Gastroesophageal sphincter (tissue), 3 donors: ENCODE measurements at regions not wholly inside any gene's neighbourhood (a gene's known extent, or its start where the extent isn't known, plus 50 kb on each side); places are given as distances from the start of the nearest gene placed in this dataset.

ENCODE experiments used
- EP300 ChIP-seq: sonication (generic); formaldehyde crosslinking; IDR thresholded peaks from one replicate; pipeline ENCODE4 v1.6.1; 2017; ENCODE audit warnings: antibody characterized with exemption, mild to moderate bottlenecking
- POLR2A ChIP-seq, 2 donors: fragments of 450-650 bp; IDR thresholded peaks; one replicate each; pipeline ENCODE4 v1.6.1; 2017; ENCODE audit warnings: antibody characterized with exemption in 2 of 2, mild to moderate bottlenecking in 2 of 2, moderate library complexity in 1 of 2
- POLR2AphosphoS5 ChIP-seq: sonication (generic); formaldehyde crosslinking; IDR thresholded peaks from one replicate; pipeline ENCODE4 v1.6.1; 2017; ENCODE audit warnings: antibody characterized with exemption
- TF ChIP-seq, protein P1 (sequence below), 4 experiments: fragments of 200-600 bp in 2 of 4; fragments of 450-650 bp in 2 of 4; sonication (generic) in 1 of 4; IDR thresholded peaks; one replicate each; pipeline ENCODE4 v1.5.1; 2017 to 2019; ENCODE audit warnings: antibody characterized with exemption in 4 of 4, mild to moderate bottlenecking in 2 of 4, moderate library complexity in 2 of 4

DNA sequence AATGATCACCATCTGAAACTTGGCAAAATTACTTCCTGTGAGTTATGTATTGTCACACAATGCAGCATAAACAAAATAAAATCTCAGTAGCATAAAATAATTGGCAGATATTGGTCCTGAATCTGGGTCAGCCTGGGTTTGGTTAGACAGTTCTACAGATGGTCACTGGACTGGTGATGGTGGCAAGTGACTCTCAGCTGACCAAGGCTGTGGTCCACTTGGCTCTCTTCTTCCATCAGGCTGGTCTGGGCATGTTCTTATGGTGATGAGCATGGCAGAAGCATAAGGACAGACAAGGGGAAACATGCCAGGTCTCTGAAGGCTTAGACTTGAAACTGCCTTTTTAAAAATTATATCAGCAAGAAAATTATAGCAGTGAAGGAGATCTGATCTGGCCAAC is 1205.0 kb upstream of the EPHA6 start:
- TF ChIP-seq, protein P1, sequence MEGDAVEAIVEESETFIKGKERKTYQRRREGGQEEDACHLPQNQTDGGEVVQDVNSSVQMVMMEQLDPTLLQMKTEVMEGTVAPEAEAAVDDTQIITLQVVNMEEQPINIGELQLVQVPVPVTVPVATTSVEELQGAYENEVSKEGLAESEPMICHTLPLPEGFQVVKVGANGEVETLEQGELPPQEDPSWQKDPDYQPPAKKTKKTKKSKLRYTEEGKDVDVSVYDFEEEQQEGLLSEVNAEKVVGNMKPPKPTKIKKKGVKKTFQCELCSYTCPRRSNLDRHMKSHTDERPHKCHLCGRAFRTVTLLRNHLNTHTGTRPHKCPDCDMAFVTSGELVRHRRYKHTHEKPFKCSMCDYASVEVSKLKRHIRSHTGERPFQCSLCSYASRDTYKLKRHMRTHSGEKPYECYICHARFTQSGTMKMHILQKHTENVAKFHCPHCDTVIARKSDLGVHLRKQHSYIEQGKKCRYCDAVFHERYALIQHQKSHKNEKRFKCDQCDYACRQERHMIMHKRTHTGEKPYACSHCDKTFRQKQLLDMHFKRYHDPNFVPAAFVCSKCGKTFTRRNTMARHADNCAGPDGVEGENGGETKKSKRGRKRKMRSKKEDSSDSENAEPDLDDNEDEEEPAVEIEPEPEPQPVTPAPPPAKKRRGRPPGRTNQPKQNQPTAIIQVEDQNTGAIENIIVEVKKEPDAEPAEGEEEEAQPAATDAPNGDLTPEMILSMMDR (IDR thresholded peaks at IDR 0.05), result no peak
- TF ChIP-seq POLR2AphosphoS5, result no peak
- no peak for TF ChIP-seq POLR2A (IDR thresholded peaks at IDR 0.05)
- TF ChIP-seq EP300, result no peak
